Hepatocyte (in vitro differentiated cells): ENCODE measurements at regions not wholly inside any gene's neighbourhood (a gene's known extent, or its start where the extent isn't known, plus 50 kb on each side); places are given as distances from the start of the nearest gene placed in this dataset.
A peak's percentile ranks its signal among the peaks of the same experiment; 100 is the strongest.

Experiments
- DNase-seq: peaks from one replicate; pipeline ENCODE4 v3.0.0-alpha.2; 2016; ENCODE audit warnings: low spot score
- H2AFZ ChIP-seq: fragments of 200-600 bp; sonication (generic); 2 replicates; pipeline ENCODE4 v1.6.0; 2016; ENCODE audit warnings: antibody characterized with exemption, mild to moderate bottlenecking
- H3K27ac ChIP-seq: fragments of 200-600 bp; sonication (generic); 2 replicates; pipeline ENCODE4 v1.5.1; 2016; ENCODE audit warnings: mild to moderate bottlenecking
- H3K27me3 ChIP-seq: fragments of 200-600 bp; sonication (generic); 2 replicates; pipeline ENCODE4 v1.6.1; 2016
- H3K36me3 ChIP-seq: fragments of 200-600 bp; sonication (generic); replicated peaks from 2 replicates; pipeline ENCODE4 v1.5.1; 2016; ENCODE audit warnings: low read depth; ENCODE audit not compliant: insufficient read depth
- H3K4me1 ChIP-seq: fragments of 200-600 bp; sonication (generic); 2 replicates; pipeline ENCODE4 v1.5.1; 2016; ENCODE audit warnings: mild to moderate bottlenecking, moderate library complexity; ENCODE audit not compliant: insufficient read depth
- H3K4me2 ChIP-seq: fragments of 200-600 bp; sonication (generic); 2 replicates; pipeline ENCODE4 v1.6.0; 2016
- H3K4me3 ChIP-seq: fragments of 200-600 bp; sonication (generic); 2 replicates; pipeline ENCODE4 v1.5.1; 2016; ENCODE audit warnings: mild to moderate bottlenecking
- H3K79me2 ChIP-seq: fragments of 200-600 bp; sonication (generic); 2 replicates; pipeline ENCODE4 v1.6.0; 2017; ENCODE audit warnings: mild to moderate bottlenecking
- H3K9me2 ChIP-seq: fragments of 200-600 bp; sonication (generic); replicated peaks from 2 replicates; pipeline ENCODE4 v1.6.0; 2017; ENCODE audit warnings: mild to moderate bottlenecking; ENCODE audit not compliant: insufficient read depth
- H3K9me3 ChIP-seq: fragments of 200-600 bp; sonication (generic); 2 replicates; pipeline ENCODE4 v1.5.1; 2016; ENCODE audit warnings: low read depth, mild to moderate bottlenecking
- H4K20me1 ChIP-seq: fragments of 200-600 bp; sonication (generic); 2 replicates; pipeline ENCODE4 v1.6.0; 2016; ENCODE audit warnings: mild to moderate bottlenecking; ENCODE audit not compliant: insufficient read depth, poor library complexity, severe bottlenecking
- EZH2 ChIP-seq: fragments of 200-600 bp; sonication (generic); IDR thresholded peaks from 2 replicates; pipeline ENCODE4 v1.6.1; 2016; ENCODE audit warnings: antibody characterized with exemption, mild to moderate bottlenecking, borderline replicate concordance
- EZH2phosphoT487 ChIP-seq: fragments of 200-600 bp; sonication (generic); IDR thresholded peaks from one replicate; pipeline ENCODE4 v1.6.1; 2018; ENCODE audit warnings: antibody characterized with exemption, mild to moderate bottlenecking, low read depth, moderate library complexity; ENCODE audit not compliant: unreplicated experiment, severe bottlenecking
- WGBS: methylation state at CpG from one replicate; pipeline ENCODE4 v1.1.6; 2016; ENCODE audit warnings: low lambda C conversion rate; ENCODE audit errors: missing lambda C conversion rate; 5-methylcytosine and 5-hydroxymethylcytosine counted together
- TF ChIP-seq, protein P1 (sequence below): fragments of 200-600 bp; sonication (generic); IDR thresholded peaks from 2 replicates; pipeline ENCODE4 v1.5.1; 2016; ENCODE audit warnings: antibody characterized with exemption, mild to moderate bottlenecking; ENCODE audit not compliant: poor library complexity

DNA sequence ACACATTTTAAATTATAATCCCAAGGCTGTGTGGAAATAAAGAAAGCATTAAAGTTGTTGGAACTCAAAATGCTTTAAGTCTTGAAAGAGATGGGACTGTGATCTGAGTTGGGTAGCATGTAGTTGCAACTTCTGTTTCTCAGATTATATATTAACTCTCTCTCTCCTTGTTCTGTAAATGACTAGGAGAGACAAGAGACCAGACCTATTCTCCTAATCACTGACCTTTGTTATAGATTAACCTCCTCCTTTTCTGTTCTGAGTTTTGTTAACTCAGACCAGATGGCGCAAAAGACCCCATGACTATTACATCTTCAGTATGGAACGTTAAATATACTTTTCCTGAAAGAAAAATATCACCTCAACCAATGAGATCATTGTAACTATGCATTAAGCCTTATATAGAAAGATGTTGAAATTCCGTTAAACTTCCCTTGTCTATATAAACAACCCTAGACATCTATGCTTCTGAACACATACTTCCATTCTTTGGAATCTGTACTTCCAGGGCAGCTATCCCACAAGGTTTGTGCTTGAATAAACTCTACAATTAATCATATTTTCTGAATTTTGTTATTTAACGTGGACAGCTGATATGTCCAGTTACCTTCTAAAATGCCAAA is 143.5 kb upstream of the TRIM24 start:
- 47% methylated on average over 4 of the region's 4 CpGs for WGBS
- H3K9me2 ChIP-seq = no peaks in the 10 kb centered on the region
- DNase-seq = peak; percentile 60
- peaks cover 12% of the 10 kb centered on the region for H3K4me1 ChIP-seq
- no peak for TF ChIP-seq EZH2phosphoT487
- no peaks in the 10 kb centered on the region for H3K9me3 ChIP-seq
- no peaks in the 10 kb centered on the region for H3K79me2 ChIP-seq
- H3K27me3 ChIP-seq = no peaks in the 10 kb centered on the region
- H4K20me1 ChIP-seq = no peaks in the 10 kb centered on the region
- H3K4me2 ChIP-seq = peak overlapping the region; percentile 21
- H2AFZ ChIP-seq = no peak overlapping the region
- peak overlapping the region; percentile 84 for H3K27ac ChIP-seq
- H3K4me3 ChIP-seq = no peak overlapping the region
- no peaks in the 10 kb centered on the region for H3K36me3 ChIP-seq

DNA sequence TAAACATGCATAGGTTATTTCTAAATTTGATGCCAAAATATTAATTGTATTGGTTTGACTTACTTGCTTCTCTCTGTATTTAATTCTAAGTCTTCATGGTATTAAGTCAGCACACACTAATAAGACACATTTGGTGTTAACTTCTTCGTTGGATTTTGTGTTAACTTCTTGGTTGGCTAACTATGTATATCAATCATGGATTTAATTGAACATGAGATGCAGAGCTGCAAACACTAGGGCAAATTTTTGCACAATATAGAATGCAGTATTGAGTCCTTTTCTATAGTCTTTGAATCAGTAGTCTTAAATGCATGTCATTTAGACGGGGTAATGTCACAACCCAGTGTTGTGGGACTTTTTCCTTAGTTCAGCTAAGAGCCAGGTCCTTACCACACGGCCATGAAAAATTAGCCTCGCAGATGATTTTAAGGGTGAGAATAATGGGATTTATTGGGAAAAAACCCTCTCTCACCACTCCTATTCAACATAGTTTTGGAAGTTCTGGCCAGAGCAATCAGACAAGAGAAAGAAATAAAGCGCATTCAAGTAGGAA is 142.9 kb upstream of the TRIM24 start:
- no peak for DNase-seq
- no peak overlapping the region for H3K4me3 ChIP-seq
- TF ChIP-seq EZH2 (no peak), EZH2phosphoT487 (no peak)
- H3K27ac ChIP-seq = peak overlapping the region; percentile 84
- H3K4me2 ChIP-seq = peak overlapping the region; percentile 21
- H4K20me1 ChIP-seq = no peaks in the 10 kb centered on the region
- peaks cover 12% of the 10 kb centered on the region for H3K4me1 ChIP-seq
- no peaks in the 10 kb centered on the region for H3K9me2 ChIP-seq
- no peaks in the 10 kb centered on the region for H3K9me3 ChIP-seq
- H2AFZ ChIP-seq = no peak overlapping the region
- no peaks in the 10 kb centered on the region for H3K79me2 ChIP-seq
- H3K27me3 ChIP-seq = no peaks in the 10 kb centered on the region
- WGBS = 94% methylated on average over 5 of the region's 5 CpGs
- H3K36me3 ChIP-seq = no peaks in the 10 kb centered on the region

DNA sequence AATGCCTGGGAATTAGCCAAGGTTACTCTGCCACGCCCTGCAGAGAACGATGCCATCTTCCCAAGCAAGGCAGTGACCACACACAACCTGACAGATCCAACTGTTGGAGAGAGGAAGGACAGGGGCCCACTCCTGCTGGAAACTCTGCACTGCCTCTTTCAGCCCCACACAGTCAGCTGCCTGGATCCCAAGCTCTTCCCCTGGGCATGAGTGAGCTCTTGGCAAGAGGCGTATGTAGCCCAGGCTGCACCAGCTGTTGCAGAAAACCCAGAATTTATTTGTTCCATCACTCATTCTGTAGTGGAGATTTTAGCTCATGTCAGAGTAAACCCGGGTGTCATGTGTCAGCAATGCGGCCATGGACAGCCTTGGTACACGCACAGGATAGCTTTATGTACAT is 135.1 kb upstream of the TRIM24 start:
- no peaks in the 10 kb centered on the region for H3K27me3 ChIP-seq
- no peaks in the 10 kb centered on the region for H4K20me1 ChIP-seq
- H3K36me3 ChIP-seq = no peaks in the 10 kb centered on the region
- H3K79me2 ChIP-seq = no peaks in the 10 kb centered on the region
- DNase-seq = no peak
- 90% methylated on average over 6 of the region's 6 CpGs for WGBS
- no peak overlapping the region for H3K4me3 ChIP-seq
- no peaks in the 10 kb centered on the region for H3K9me2 ChIP-seq
- peaks cover 5% of the 10 kb centered on the region for H3K9me3 ChIP-seq
- TF ChIP-seq, protein P1, sequence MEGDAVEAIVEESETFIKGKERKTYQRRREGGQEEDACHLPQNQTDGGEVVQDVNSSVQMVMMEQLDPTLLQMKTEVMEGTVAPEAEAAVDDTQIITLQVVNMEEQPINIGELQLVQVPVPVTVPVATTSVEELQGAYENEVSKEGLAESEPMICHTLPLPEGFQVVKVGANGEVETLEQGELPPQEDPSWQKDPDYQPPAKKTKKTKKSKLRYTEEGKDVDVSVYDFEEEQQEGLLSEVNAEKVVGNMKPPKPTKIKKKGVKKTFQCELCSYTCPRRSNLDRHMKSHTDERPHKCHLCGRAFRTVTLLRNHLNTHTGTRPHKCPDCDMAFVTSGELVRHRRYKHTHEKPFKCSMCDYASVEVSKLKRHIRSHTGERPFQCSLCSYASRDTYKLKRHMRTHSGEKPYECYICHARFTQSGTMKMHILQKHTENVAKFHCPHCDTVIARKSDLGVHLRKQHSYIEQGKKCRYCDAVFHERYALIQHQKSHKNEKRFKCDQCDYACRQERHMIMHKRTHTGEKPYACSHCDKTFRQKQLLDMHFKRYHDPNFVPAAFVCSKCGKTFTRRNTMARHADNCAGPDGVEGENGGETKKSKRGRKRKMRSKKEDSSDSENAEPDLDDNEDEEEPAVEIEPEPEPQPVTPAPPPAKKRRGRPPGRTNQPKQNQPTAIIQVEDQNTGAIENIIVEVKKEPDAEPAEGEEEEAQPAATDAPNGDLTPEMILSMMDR = no peak
- TF ChIP-seq EZH2phosphoT487 (no peak), EZH2 (no peak)
- no peaks in the 10 kb centered on the region for H3K4me1 ChIP-seq
- no peak overlapping the region for H2AFZ ChIP-seq
- H3K4me2 ChIP-seq = no peak overlapping the region
- no peak overlapping the region for H3K27ac ChIP-seq

DNA sequence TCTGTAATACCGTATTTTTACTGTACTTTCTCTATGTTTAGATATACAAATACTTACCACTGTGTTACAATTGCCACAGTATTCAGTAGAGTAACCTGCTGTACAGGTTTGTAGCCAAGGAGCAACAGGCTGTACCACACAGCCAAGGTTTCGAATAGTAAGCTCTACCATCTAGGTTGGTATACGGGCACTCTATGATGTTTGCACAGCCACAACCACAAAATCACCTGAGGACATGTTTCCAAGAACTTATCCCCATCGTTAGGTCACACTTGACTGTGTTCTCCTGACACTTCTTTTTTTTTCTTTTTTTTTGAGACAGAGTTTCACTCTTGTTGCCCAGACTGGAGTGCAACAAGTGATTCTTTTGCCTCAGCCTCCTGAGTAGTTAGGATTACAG is 134.6 kb upstream of the TRIM24 start:
- Histone ChIP-seq H3K36me3 (no peaks in the 10 kb centered on the region), H2AFZ (no peak overlapping the region), H3K4me1 (no peaks in the 10 kb centered on the region), H3K9me3 (peaks cover 5% of the 10 kb centered on the region), H3K27ac (no peak overlapping the region), H3K9me2 (no peaks in the 10 kb centered on the region), H4K20me1 (no peaks in the 10 kb centered on the region), H3K4me3 (no peak overlapping the region), H3K27me3 (no peaks in the 10 kb centered on the region), H3K4me2 (no peak overlapping the region), H3K79me2 (no peaks in the 10 kb centered on the region)
- DNase-seq = no peak
- TF ChIP-seq, protein P1 = no peak
- TF ChIP-seq EZH2phosphoT487 (no peak), EZH2 (no peak)
- WGBS = 96% methylated on average over 4 of the region's 4 CpGs
